ENCODE measurements at regions not wholly inside any gene's neighbourhood (a gene's known extent, or its start where the extent isn't known, plus 50 kb on each side); places are given as distances from the start of the nearest gene placed in this dataset.
"Not testable (repeated sequence)": the region's sequence is repeated elsewhere in the genome, so short reads cannot be mapped to it uniquely, and the experiment has no call there.

DNA sequence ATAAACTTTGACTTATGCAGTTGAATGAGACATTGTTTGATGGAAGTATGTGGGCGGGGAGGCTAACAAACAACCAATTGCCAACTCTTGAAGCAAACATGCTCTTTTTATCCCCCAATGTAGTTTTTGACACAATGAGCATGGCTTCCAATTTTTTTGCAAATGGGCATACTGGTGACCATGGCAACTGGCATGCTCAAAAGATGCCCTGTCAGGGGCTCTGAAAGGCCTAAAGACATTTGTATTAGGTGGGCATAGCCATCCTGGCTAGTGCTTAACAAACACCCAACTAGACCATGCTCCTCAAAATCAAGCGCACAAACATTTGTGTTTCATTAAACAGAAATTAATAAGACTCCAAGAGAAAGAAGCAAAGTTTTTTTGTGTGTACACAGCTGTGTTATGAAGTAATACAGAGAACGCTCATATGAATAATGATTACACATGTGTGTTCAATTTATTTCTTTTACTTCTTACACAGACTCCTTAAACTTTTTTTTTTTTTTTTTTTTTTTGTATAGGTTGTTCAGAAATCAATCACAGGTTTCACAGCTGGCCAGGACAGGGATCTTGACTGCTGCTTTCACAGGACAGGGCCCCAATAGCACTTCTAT lies 95.6 kb downstream of the DLEU7 start:
- DNase-seq (ENCODE audit: low spot score), result no peak

DNA sequence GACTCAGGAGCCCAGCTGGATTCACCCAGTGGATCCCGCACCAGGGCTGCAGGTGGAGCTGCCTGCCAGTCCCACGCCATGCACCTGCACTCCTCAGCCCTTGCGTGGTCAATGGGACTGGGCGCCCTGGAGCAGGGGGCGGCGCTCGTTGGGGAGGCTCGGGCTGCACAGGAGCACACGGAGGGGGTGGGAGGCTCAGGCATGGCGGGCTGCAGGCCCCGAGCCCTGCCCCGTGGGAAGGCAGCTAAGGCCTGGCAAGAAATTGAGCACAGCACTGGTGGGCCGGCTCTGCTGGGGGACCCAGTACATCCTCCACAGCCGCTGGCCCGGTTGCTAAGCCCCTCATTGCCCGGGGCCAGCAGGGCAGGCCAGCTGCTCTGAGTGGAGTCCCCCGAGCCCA lies 90.3 kb downstream of the DLEU7 start:
- not testable (repeated sequence) for DNase-seq (ENCODE audit: low spot score)

DNA sequence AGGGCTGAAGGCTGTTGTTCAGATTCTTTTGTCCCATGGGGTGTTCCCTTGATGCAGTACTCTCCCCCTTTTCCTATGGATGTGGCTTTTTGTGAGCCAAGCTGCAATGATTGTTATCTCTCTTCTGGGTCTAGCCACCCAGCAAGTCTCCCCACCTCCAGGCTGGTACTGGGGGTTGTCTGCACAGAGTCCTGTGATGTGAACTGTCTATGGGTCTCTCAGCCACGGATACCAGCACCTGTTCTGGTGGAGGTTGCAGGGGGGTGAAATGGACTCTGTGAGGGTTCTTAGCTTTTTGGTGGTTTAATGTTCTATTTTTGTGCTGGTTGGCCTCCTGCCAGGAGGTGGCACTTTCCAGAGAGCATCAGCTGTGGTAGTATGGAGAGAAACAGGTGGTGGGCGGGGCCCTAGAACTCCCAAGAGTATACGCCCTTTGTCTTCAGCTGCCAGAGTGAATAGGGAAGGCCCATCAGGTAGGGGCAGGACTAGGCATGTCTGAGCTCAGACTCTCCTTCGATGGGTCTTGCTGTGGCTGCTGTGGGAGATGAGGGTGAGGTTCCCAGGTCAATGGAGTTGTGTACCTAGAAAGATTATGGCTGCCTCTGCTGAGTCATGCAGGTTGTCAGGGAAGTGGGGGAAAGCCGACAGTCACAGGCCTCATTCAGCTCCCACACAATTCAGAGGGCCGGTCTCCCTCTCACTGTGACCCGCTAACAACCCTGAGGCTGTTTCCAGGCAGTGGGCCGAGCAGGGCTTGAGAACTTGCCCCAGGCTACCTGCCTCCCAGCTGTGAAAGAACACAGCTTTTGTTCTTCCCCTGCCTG lies 87.4 kb downstream of the DLEU7 start:
- not testable (repeated sequence) for DNase-seq (ENCODE audit: low spot score)

DNA sequence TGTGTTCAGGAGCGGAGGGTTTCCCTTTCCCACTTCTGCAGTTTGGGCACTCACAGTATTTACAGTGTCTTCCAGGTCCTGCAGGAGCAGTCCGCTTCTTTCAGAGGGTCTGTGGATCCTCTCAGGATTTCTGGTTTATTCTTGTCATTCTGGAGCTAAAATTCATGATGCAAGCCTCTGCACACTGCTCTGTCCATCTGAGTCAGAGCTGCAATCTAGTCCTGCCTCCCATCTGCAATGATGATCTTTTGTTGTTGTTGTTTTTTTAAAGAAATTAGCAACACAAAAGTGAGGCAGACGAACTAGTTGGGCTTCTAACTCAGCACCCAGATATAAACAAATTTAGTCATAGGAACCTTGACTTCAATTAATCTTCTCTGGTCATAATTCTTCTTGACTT lies 86.5 kb downstream of the DLEU7 start:
- no peak for DNase-seq (ENCODE audit: low spot score)

DNA sequence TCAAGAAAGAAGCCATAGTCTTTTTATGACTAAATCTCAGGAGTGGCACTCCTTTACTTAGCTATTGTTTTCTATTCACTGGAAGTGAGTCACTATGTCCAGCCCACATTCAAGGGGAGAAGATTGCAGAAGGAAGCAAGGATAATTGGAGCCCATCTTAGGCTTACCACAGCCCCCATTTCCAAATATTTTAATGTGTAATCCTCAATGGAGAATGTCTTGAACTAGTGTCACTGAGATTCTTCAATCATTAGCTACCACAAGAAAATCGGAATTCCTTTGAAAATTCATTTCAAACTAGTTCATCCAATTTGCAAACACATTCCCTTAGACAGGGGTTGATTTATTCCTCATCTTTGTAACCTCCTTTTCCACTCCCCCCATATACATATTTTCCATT lies 84.7 kb downstream of the DLEU7 start:
- DNase-seq (ENCODE audit: low spot score), result no peak

DNA sequence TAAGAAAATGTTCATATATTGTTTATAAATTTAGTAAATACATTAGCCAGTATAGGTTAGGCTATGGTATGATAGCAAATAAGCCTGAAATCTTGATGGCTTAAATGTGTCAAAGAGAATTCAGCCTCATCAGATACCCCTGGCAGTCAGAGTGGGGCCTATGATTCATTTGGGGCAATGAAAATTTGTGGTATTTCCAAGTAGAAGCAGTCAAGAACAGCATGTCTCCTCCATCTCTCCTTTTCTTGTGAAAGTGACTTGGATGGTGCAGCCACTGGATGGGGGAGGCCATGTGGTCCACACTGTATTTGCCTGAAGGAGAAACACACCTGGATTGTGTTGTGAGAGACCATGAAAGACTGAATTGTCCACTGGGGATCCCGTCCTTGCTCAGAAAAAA lies 82.7 kb downstream of the DLEU7 start:
- DNase-seq (ENCODE audit: low spot score), result no peak

DNA sequence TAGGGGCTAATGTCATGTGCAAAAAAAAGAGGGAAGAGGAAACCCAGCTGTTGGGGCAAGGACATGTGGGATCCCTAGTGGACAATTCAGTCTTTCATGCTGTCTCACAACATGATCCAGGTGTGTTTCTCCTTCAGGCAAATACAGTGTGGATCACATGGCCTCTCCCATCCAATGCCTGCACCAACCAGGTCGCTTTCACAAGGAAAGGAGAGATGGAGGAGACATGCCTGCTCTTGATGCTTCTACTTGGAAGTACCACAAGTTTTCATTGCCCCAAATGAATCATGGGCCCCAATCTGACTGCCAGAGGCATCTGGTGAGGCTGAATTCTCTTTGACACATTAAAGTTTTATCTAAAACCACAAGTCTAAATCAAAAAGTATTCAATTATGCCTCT lies 82.1 kb downstream of the DLEU7 start:
- no peak for DNase-seq (ENCODE audit: low spot score)

DNA sequence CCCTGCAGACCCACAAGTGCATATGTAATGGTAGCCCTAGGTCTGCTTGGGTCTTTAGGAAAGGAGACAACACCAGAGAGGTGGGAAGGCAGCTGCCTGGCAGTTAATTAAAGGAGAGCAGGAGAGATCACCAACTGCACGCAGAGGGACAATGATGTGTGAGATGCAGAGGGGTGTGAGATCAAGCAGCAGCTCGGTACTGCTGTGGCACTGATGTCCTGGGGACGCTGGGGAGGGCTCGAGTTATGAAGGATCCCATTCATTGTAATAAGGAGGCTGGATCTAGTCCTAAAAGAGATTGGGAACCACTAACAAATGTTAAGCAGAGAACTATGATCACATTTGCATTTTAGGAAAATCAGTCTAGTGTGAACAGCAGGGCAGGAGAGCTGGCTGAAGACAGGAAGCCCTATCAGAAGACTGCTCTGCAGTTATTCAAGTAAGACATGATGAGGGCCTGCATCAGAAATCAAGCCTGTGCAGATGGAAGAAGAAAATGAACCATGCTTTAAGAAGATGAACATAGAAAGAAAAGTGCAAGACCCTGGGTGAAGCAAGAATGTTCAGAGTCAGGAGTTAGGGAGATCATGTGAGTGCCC lies 80.4 kb downstream of the DLEU7 start:
- DNase-seq (ENCODE audit: low spot score), result no peak

DNA sequence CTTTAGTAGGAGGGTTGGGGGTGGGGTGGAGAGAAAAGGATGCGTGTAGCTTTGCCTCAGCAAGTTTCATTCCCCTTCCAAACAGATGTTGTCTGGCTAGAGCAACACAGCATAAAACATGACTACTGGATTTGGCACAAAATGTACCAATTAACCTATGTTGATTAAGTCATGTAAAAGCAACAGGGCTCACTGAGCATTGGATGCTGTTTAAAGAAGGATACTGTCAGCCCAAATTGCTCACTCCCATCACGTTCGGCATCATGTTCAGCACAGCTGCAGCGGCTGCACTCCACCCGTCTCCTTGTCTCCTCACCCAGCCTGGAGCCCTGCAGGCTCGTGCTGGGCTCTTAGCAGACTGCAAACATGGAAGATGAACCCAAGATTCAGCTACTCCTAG lies 77.5 kb downstream of the DLEU7 start:
- no peak for DNase-seq (ENCODE audit: low spot score)

DNA sequence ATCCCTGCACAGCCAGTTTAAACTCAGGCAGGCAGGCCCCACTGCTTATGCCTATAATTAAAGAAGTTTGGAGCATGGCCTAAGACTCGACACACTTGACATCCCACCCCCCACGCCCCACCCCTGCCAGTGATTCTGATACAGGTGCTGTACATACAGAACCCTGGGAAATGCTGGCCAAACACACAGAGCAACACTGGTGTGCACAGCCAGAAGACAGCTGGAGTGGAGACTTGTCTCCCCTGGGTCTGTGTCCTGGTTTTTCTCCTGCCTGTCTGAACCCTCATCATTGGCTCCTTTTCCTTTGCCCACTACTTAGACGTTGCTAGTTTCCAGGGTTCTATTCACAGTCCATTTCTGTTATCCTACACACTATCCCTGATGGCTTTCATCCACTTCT lies 76.8 kb downstream of the DLEU7 start:
- no peak for DNase-seq (ENCODE audit: low spot score)

DNA sequence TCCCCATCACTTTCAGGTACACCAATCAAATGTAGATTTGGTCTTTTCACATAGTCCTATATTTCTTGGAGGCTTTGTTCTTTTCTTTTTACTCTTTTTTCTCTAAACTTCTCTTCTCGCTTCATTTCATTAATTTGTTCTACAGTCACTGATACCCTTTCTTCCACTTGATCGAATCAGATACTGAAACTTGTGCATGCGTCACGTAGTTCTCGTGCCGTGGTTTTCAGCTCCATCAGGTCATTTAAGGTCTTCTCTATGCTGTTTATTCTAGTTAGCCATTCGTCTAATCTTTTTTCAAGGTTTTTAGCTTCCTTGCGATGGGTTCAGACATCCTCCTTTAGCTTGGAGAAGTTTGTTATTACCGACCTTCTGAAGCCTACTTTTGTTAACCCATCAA lies 70.6 kb downstream of the DLEU7 start:
- DNase-seq (ENCODE audit: low spot score), result not testable (repeated sequence)

Measured in cerebellar cortex (tissue), 1 donor.